Testis (tissue), 2 donors: ENCODE measurements at regions not wholly inside any gene's neighbourhood (a gene's known extent, or its start where the extent isn't known, plus 50 kb on each side); places are given as distances from the start of the nearest gene placed in this dataset.

Source experiments
- CTCF ChIP-seq, 3 experiments: fragments of 450-650 bp in 2 of 3; fragments of 200-600 bp in 1 of 3; sonication (generic) in 1 of 3; IDR thresholded peaks; one replicate each; pipeline ENCODE4 v1.5.1; 2016 to 2019; ENCODE audit warnings: antibody characterized with exemption in 3 of 3, mild to moderate bottlenecking in 2 of 3, moderate library complexity in 1 of 3
- POLR2A ChIP-seq: fragments of 450-650 bp; IDR thresholded peaks from one replicate; pipeline ENCODE4 v1.6.1; 2017; ENCODE audit warnings: antibody characterized with exemption, mild to moderate bottlenecking, moderate library complexity

GRCh38 chr7:68183176-68183575 is 1186.5 kb downstream of the TYW1 start:
- no peak for TF ChIP-seq CTCF (IDR thresholded peaks at IDR 0.05)
- TF ChIP-seq POLR2A = no peak
